CD4-positive, alpha-beta T cell (primary cell): ENCODE measurements at regions not wholly inside any gene's neighbourhood (a gene's known extent, or its start where the extent isn't known, plus 50 kb on each side); places are given as distances from the start of the nearest gene placed in this dataset.

Source experiments
- ATAC-seq: fragments of 200-7000 bp; cut with Tn5 transposase; one replicate; pipeline ENCODE4 v1.10.0; 2022; ENCODE audit warnings: mild to moderate bottlenecking; ENCODE audit not compliant: poor library complexity
- CTCF ChIA-PET: fragments of 350-600 bp; sonication (Branson Sonifier 250); formaldehyde crosslinking; loops from one replicate; lab custom pipeline; 2021; ENCODE audit warnings: antibody characterized with exemption, inconsistent platforms; lab: Charles Lee
- POLR2A ChIA-PET: fragments of 350-600 bp; sonication (Branson Sonifier 250); formaldehyde crosslinking; loops from one replicate; lab custom pipeline; 2021; ENCODE audit warnings: antibody characterized with exemption, inconsistent platforms; lab: Charles Lee
- DNase-seq, 14 experiments: peaks; one replicate each; pipeline ENCODE4 v3.0.0-alpha.2; 2013 to 2020; ENCODE audit warnings: mixed read lengths in 2 of 14
- H3K27ac ChIP-seq, 2 donors: one replicate each; pipeline versions ENCODE4 v1.5.1 to v1.7.0; 2013; ENCODE audit warnings: low read length in 2 of 2, low read depth in 1 of 2, mild to moderate bottlenecking in 1 of 2
- H3K27me3 ChIP-seq, 2 experiments: 1 replicate in 1 of 2; 2 replicates in 1 of 2; pipeline versions ENCODE4 v1.6.1 to v1.7.0; 2013; ENCODE audit warnings: low read length in 2 of 2, control low read depth in 1 of 2, mild to moderate bottlenecking in 1 of 2, moderate library complexity in 1 of 2; ENCODE audit not compliant: insufficient read depth in 2 of 2, control insufficient read depth in 1 of 2
- H3K36me3 ChIP-seq: one replicate; pipeline ENCODE4 v1.6.1; 2013; ENCODE audit warnings: low read length, control low read depth; ENCODE audit not compliant: insufficient read depth
- H3K4me1 ChIP-seq: one replicate; pipeline ENCODE4 v1.6.1; 2013; ENCODE audit warnings: low read length, control low read depth; ENCODE audit not compliant: insufficient read depth
- H3K4me3 ChIP-seq: one replicate; pipeline ENCODE4 v1.5.1; 2013; ENCODE audit warnings: mild to moderate bottlenecking, low read length, moderate library complexity
- H3K9me3 ChIP-seq, 2 experiments: 1 replicate in 1 of 2; 2 replicates in 1 of 2; pipeline versions ENCODE4 v1.6.1 to v1.7.0; 2013; ENCODE audit warnings: low read length in 2 of 2, mild to moderate bottlenecking in 2 of 2, control low read depth in 1 of 2, moderate library complexity in 1 of 2; ENCODE audit not compliant: control insufficient read depth in 1 of 2, insufficient read depth in 1 of 2
- H3K27ac Mint-ChIP-seq: one replicate; pipeline ENCODE4 v1.8.0; 2020; ENCODE audit warnings: mixed read lengths
- H3K27me3 Mint-ChIP-seq: one replicate; pipeline ENCODE4 v1.8.0; 2021; ENCODE audit warnings: mixed read lengths
- H3K36me3 Mint-ChIP-seq: one replicate; pipeline ENCODE4 v1.8.0; 2021; ENCODE audit warnings: low read depth, mixed read lengths
- H3K4me1 Mint-ChIP-seq: one replicate; pipeline ENCODE4 v1.8.0; 2021; ENCODE audit warnings: low read depth, mixed read lengths
- H3K4me3 Mint-ChIP-seq: one replicate; pipeline ENCODE4 v1.8.0; 2020; ENCODE audit warnings: mild to moderate bottlenecking, mixed read lengths
- H3K9me3 Mint-ChIP-seq: one replicate; pipeline ENCODE4 v1.8.0; 2020; ENCODE audit warnings: mixed read lengths
- CTCF ChIP-seq: fragments of 200-600 bp; IDR thresholded peaks from one replicate; pipeline ENCODE4 v1.8.0; 2022; ENCODE audit warnings: antibody characterized with exemption, mild to moderate bottlenecking
- intact Hi-C, 2 experiments: fragments of 100-400 bp; cut with DNase I in 1 of 2; cut with micrococcal nuclease in 1 of 2; formaldehyde crosslinking; loops; one replicate each; pipeline versions ENCODE4 v1.15.1 to v1.9.0; 2023 to 2025; cut with DNase I, micrococcal nuclease

GRCh38 chr6:23563323-23563722, 562.7 kb upstream of the NRSN1 start:
- peaks cover 12% of the 10 kb centered on the region for H3K9me3 Mint-ChIP-seq
- Histone ChIP-seq H3K9me3 (no peaks in the 10 kb centered on the region), H3K36me3 (no peaks in the 10 kb centered on the region), H3K27ac (no peak overlapping the region), H3K4me3 (no peak overlapping the region), H3K27me3 (no peaks in the 10 kb centered on the region), H3K4me1 (no peaks in the 10 kb centered on the region)
- TF ChIP-seq CTCF = no peak
- no peaks in the 10 kb centered on the region for H3K36me3 Mint-ChIP-seq
- ATAC-seq (no peak), DNase-seq (no peak)
- no peak overlapping the region for H3K4me3 Mint-ChIP-seq
- H3K27ac Mint-ChIP-seq = no peak overlapping the region
- CTCF ChIA-PET = no interaction called here
- intact Hi-C loops = no loop called here
- POLR2A ChIA-PET = no interaction called here
- no peaks in the 10 kb centered on the region for H3K4me1 Mint-ChIP-seq
- no peaks in the 10 kb centered on the region for H3K27me3 Mint-ChIP-seq

GRCh38 chr6:23566418-23566817, 559.6 kb upstream of the NRSN1 start:
- DNase-seq (no peak), ATAC-seq (no peak)
- Mint-ChIP-seq H3K4me3 (no peak overlapping the region), H3K9me3 (peaks cover 10% of the 10 kb centered on the region), H3K27me3 (no peaks in the 10 kb centered on the region), H3K27ac (no peak overlapping the region), H3K36me3 (no peaks in the 10 kb centered on the region), H3K4me1 (no peaks in the 10 kb centered on the region)
- TF ChIP-seq CTCF = no peak
- H3K27me3 ChIP-seq = no peaks in the 10 kb centered on the region
- H3K4me3 ChIP-seq = no peak overlapping the region
- no peaks in the 10 kb centered on the region for H3K4me1 ChIP-seq
- intact Hi-C loops = no loop called here
- H3K36me3 ChIP-seq = no peaks in the 10 kb centered on the region
- H3K9me3 ChIP-seq = no peaks in the 10 kb centered on the region
- no peak overlapping the region for H3K27ac ChIP-seq
- ChIA-PET CTCF (no interaction called here), POLR2A (no interaction called here)

GRCh38 chr6:23568292-23568691, 557.7 kb upstream of the NRSN1 start:
- CTCF ChIA-PET = no interaction called here
- TF ChIP-seq CTCF = no peak

More at GRCh38 chr6:23568292-23568691, 557.7 kb upstream of the NRSN1 start:
- H3K4me3 Mint-ChIP-seq = no peak overlapping the region
- intact Hi-C loops = no loop called here
- ATAC-seq = no peak
- H3K9me3 Mint-ChIP-seq = peaks cover 4% of the 10 kb centered on the region
- H3K4me3 ChIP-seq = no peak overlapping the region
- H3K27me3 ChIP-seq = no peaks in the 10 kb centered on the region
- H3K4me1 ChIP-seq = no peaks in the 10 kb centered on the region
- H3K4me1 Mint-ChIP-seq = no peaks in the 10 kb centered on the region
- H3K9me3 ChIP-seq = no peaks in the 10 kb centered on the region
- POLR2A ChIA-PET = no interaction called here
- no peaks in the 10 kb centered on the region for H3K36me3 ChIP-seq
- H3K27me3 Mint-ChIP-seq = no peaks in the 10 kb centered on the region
- H3K27ac Mint-ChIP-seq = no peak overlapping the region
- DNase-seq = no peak
- no peak overlapping the region for H3K27ac ChIP-seq
- no peaks in the 10 kb centered on the region for H3K36me3 Mint-ChIP-seq
